OCI-LY3 (cell line): ENCODE measurements at regions not wholly inside any gene's neighbourhood (a gene's known extent, or its start where the extent isn't known, plus 50 kb on each side); places are given as distances from the start of the nearest gene placed in this dataset.

Source experiments
- CTCF ChIP-seq: fragments of 200-600, 300-600 bp; sonication (generic); IDR thresholded peaks from 2 replicates; pipeline ENCODE4 v1.5.1; 2014; ENCODE audit warnings: antibody characterized with exemption, low read length, low read depth
- EZH2phosphoT487 ChIP-seq: fragments of 200-600 bp; shearing (Covaris generic); IDR thresholded peaks from 2 replicates; pipeline ENCODE4 v1.6.1; 2018; ENCODE audit warnings: antibody characterized with exemption, mixed run types, low read depth

GRCh38 chr2:145033438-145033837 is 513.5 kb upstream of the ZEB2 start:
- TF ChIP-seq CTCF (no peak), EZH2phosphoT487 (no peak)
